ENCODE measurements at regions not wholly inside any gene's neighbourhood (a gene's known extent, or its start where the extent isn't known, plus 50 kb on each side); places are given as distances from the start of the nearest gene placed in this dataset.

- Mint-ChIP-seq H3K4me1 (no peaks in the 10 kb centered on the region), H3K27me3 (ENCODE audit: low read depth in 2 of 2) (no peaks in the 10 kb centered on the region), H3K36me3 (no peaks in the 10 kb centered on the region), H3K4me3 (no peak overlapping the region), H3K9me3 (no peaks in the 10 kb centered on the region), H3K27ac (no peak overlapping the region)
- Histone ChIP-seq H3K36me3 (ENCODE audit: control insufficient read depth, insufficient read depth, low read length) (no peaks in the 10 kb centered on the region), H3K27me3 (ENCODE audit: control insufficient read depth, insufficient read depth, low read length) (no peaks in the 10 kb centered on the region), H3K9me3 (ENCODE audit: control insufficient read depth, insufficient read depth, low read length) (no peaks in the 10 kb centered on the region), H3K4me3 (ENCODE audit: low read length) (no peak overlapping the region), H3K4me1 (ENCODE audit: control insufficient read depth, insufficient read depth, low read length) (no peaks in the 10 kb centered on the region), H3K27ac (ENCODE audit: low read length) (no peak overlapping the region)
- WGBS (ENCODE audit: insufficient coverage) = 89% methylated on average over 22 of the region's 22 CpGs
- no peak for ATAC-seq
- DNase-seq = no peak
- intact Hi-C loops (cut with micrococcal nuclease) = no loop called here
- no peak for TF ChIP-seq CTCF (IDR thresholded peaks at IDR 0.05)
These were observed 82.1 kb upstream of the PPP2R2D start for GRCh38 chr10:131818510-131819234.

DNA sequence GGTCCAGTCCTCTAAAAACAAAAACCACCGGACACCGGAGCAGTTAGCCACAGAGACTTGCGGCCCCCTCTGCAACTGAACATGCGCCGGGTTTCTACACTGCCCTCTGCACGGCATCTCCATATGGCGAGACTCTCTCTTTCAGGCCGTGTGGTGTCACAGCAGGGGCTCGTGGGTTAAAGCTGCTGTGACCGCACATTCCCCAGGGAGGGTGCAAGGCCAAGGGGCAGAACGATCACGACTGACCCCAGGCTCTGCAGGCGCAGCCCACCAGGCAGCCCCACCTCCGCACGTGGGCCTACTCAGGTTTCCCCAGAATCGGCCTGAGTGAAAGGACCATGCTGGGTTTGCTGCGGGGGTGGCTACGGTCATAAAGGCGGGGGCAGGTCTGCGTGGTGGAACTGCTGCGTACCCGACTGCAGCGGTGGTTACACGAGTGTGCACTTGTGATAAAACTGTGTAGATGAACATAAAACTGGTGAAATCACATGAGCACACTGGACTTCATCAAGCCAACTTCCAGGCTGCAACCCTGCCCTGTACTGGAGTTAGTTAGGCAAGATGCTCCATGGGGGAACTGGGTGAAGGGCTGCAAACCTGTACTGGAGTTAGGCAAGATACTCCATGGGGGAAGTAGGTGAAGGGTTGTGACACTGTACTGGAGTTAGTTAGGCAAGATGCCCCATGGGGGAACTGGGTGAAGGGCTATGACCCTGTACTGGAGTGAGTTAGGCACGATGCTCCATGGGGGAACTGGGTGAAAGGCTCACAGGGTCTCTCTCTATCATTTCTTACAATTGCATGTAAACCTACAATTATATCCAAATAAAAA, 81.4 kb upstream of the PPP2R2D start:
- Histone ChIP-seq H3K27ac (ENCODE audit: low read length) (no peak overlapping the region), H3K9me3 (ENCODE audit: control insufficient read depth, insufficient read depth, low read length) (no peaks in the 10 kb centered on the region), H3K36me3 (ENCODE audit: control insufficient read depth, insufficient read depth, low read length) (no peaks in the 10 kb centered on the region), H3K4me1 (ENCODE audit: control insufficient read depth, insufficient read depth, low read length) (no peaks in the 10 kb centered on the region), H3K27me3 (ENCODE audit: control insufficient read depth, insufficient read depth, low read length) (no peaks in the 10 kb centered on the region), H3K4me3 (ENCODE audit: low read length) (no peak overlapping the region)
- H3K4me3 Mint-ChIP-seq = no peak overlapping the region
- ATAC-seq = no peak
- no peaks in the 10 kb centered on the region for H3K36me3 Mint-ChIP-seq
- H3K9me3 Mint-ChIP-seq = no peaks in the 10 kb centered on the region
- DNase-seq = no peak
- no peak for TF ChIP-seq CTCF (IDR thresholded peaks at IDR 0.05)
- H3K27me3 Mint-ChIP-seq (ENCODE audit: low read depth in 2 of 2) = no peaks in the 10 kb centered on the region
- 79% methylated on average over 25 of the region's 25 CpGs for WGBS (ENCODE audit: insufficient coverage)
- no peaks in the 10 kb centered on the region for H3K4me1 Mint-ChIP-seq
- no peak overlapping the region for H3K27ac Mint-ChIP-seq
- intact Hi-C loops (cut with micrococcal nuclease) = no loop called here

- Mint-ChIP-seq H3K9me3 (no peaks in the 10 kb centered on the region), H3K27me3 (ENCODE audit: low read depth in 2 of 2) (peaks cover 0 to 3% of the 10 kb centered on the region in 2 donors), H3K36me3 (no peaks in the 10 kb centered on the region), H3K4me1 (no peaks in the 10 kb centered on the region), H3K27ac (no peak overlapping the region), H3K4me3 (no peak overlapping the region)
- 87% methylated on average over 9 of the region's 9 CpGs for WGBS (ENCODE audit: insufficient coverage)
- TF ChIP-seq CTCF (IDR thresholded peaks at IDR 0.05) = no peak
- no peak for DNase-seq
- Histone ChIP-seq H3K4me3 (ENCODE audit: low read length) (no peak overlapping the region), H3K9me3 (ENCODE audit: control insufficient read depth, insufficient read depth, low read length) (no peaks in the 10 kb centered on the region), H3K27me3 (ENCODE audit: control insufficient read depth, insufficient read depth, low read length) (no peaks in the 10 kb centered on the region), H3K4me1 (ENCODE audit: control insufficient read depth, insufficient read depth, low read length) (no peaks in the 10 kb centered on the region), H3K27ac (ENCODE audit: low read length) (no peak overlapping the region), H3K36me3 (ENCODE audit: control insufficient read depth, insufficient read depth, low read length) (no peaks in the 10 kb centered on the region)
- intact Hi-C loops (cut with micrococcal nuclease) = no loop called here
- ATAC-seq = no peak
These were observed 80.2 kb upstream of the PPP2R2D start for GRCh38 chr10:131820626-131821025.

Measured in natural killer cell (primary cell).